SJSA1 (cell line): ENCODE measurements at regions not wholly inside any gene's neighbourhood (a gene's known extent, or its start where the extent isn't known, plus 50 kb on each side); places are given as distances from the start of the nearest gene placed in this dataset.
A peak's percentile ranks its signal among the peaks of the same experiment; 100 is the strongest.

Experiments used
- DNase-seq, 2 experiments: peaks; one replicate each; pipeline ENCODE4 v3.0.0-alpha.2; 2015 to 2020; ENCODE audit warnings: low spot score in 2 of 2, low read depth in 1 of 2
- H3K27ac ChIP-seq: fragments of 250-450 bp; sonication (Bioruptor Pico); 2 replicates; pipeline ENCODE4 v1.5.1; 2020; ENCODE audit warnings: mild to moderate bottlenecking, moderate library complexity
- H3K27me3 ChIP-seq: fragments of 250-450 bp; sonication (Bioruptor Pico); replicated peaks from 2 replicates; pipeline ENCODE4 v1.5.1; 2020; ENCODE audit warnings: mild to moderate bottlenecking, moderate library complexity
- H3K36me3 ChIP-seq: fragments of 250-450 bp; sonication (Bioruptor Pico); 2 replicates; pipeline ENCODE4 v1.5.1; 2020; ENCODE audit warnings: mild to moderate bottlenecking
- H3K4me1 ChIP-seq: fragments of 250-450 bp; sonication (Bioruptor Pico); replicated peaks from 2 replicates; pipeline ENCODE4 v1.6.1; 2021; ENCODE audit warnings: mild to moderate bottlenecking
- H3K4me3 ChIP-seq: fragments of 250-450 bp; sonication (Bioruptor Pico); 2 replicates; pipeline ENCODE4 v1.5.1; 2020; ENCODE audit warnings: mild to moderate bottlenecking
- H3K9me3 ChIP-seq: fragments of 250-450 bp; sonication (Bioruptor Pico); replicated peaks from 2 replicates; pipeline ENCODE4 v1.5.1; 2020; ENCODE audit warnings: mild to moderate bottlenecking

- no peak for DNase-seq
- Histone ChIP-seq H3K4me1 (no peaks in the 10 kb centered on the region), H3K27ac (no peak overlapping the region), H3K9me3 (no peaks in the 10 kb centered on the region), H3K36me3 (no peaks in the 10 kb centered on the region), H3K27me3 (no peaks in the 10 kb centered on the region), H3K4me3 (no peak overlapping the region)
Measured at GRCh38 chr2:59041139-59041538, 800.0 kb upstream of the FANCL start.

GRCh38 chr2:59034837-59035236, 793.7 kb upstream of the FANCL start:
- H3K9me3 ChIP-seq, result no peaks in the 10 kb centered on the region
- no peaks in the 10 kb centered on the region for H3K4me1 ChIP-seq
- no peak overlapping the region for H3K27ac ChIP-seq
- H3K4me3 ChIP-seq, result no peak overlapping the region
- DNase-seq, result no peak
- no peaks in the 10 kb centered on the region for H3K36me3 ChIP-seq
- H3K27me3 ChIP-seq, result no peaks in the 10 kb centered on the region

DNA sequence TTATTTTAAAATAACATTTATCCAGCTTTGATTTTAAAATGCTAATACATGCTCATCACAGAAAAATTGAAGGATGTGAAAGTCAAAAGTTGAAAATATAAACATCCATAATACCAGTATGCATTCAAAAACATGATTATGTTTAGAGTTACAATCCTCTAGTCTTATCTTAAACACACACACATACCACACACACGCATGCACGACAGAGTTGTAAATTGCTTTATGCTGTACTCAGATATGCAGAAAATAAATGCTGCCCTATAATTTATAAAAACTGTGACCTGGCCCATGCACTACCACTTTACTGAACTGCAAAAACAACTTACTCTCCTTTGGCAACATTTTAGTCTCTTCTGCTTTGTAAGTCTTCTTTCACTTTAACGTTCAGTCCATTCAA, 793.0 kb upstream of the FANCL start:
- no peak overlapping the region for H3K4me3 ChIP-seq
- no peak overlapping the region for H3K27ac ChIP-seq
- no peak for DNase-seq
- no peaks in the 10 kb centered on the region for H3K27me3 ChIP-seq
- no peaks in the 10 kb centered on the region for H3K4me1 ChIP-seq
- H3K36me3 ChIP-seq, result no peaks in the 10 kb centered on the region
- no peaks in the 10 kb centered on the region for H3K9me3 ChIP-seq

- Histone ChIP-seq H3K27ac (no peak overlapping the region), H3K27me3 (0 out of 2 replicates have a peak, but pooled peaks cover 2% of the 10 kb centered on the region), H3K9me3 (no peaks in the 10 kb centered on the region), H3K4me1 (no peaks in the 10 kb centered on the region), H3K36me3 (no peaks in the 10 kb centered on the region), H3K4me3 (no peak overlapping the region)
- no peak for DNase-seq
Measured at GRCh38 chr2:59033661-59034060, 792.5 kb upstream of the FANCL start.

DNA sequence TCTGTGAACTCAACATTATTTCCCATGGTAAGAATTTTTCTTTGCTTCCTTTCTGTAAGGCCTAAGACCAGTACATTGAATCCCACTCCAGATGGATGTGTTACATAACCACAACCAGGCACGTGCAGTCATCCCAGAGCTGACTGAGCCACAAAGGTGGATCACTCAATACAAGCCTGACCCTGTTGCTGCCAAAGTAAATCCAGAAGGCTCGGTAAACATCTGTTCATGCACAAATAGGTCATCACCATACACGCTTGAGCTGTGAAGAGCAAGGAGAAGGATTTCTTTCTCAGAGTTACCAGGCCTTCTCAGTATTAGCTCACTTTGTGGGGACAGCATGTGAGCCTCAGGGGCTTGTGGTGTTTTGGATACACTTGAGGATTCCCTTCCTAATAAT, 791.4 kb upstream of the FANCL start:
- no peak overlapping the region for H3K4me3 ChIP-seq
- H3K36me3 ChIP-seq, result no peaks in the 10 kb centered on the region
- DNase-seq, result no peak
- no peaks in the 10 kb centered on the region for H3K9me3 ChIP-seq
- 0 out of 2 replicates have a peak, but pooled peaks cover 4% of the 10 kb centered on the region for H3K27me3 ChIP-seq
- no peaks in the 10 kb centered on the region for H3K4me1 ChIP-seq
- H3K27ac ChIP-seq, result no peak overlapping the region

GRCh38 chr2:59029058-59029457, 787.9 kb upstream of the FANCL start:
- Histone ChIP-seq H3K4me1 (no peaks in the 10 kb centered on the region), H3K9me3 (no peaks in the 10 kb centered on the region), H3K27me3 (peaks cover 4% of the 10 kb centered on the region; the same call in 1 of the 2 replicates), H3K36me3 (no peaks in the 10 kb centered on the region), H3K4me3 (no peak overlapping the region), H3K27ac (no peak overlapping the region)
- DNase-seq, result no peak

GRCh38 chr2:59027320-59027719, 786.2 kb upstream of the FANCL start:
- H3K36me3 ChIP-seq, result no peaks in the 10 kb centered on the region
- no peak overlapping the region for H3K27ac ChIP-seq
- H3K27me3 ChIP-seq, result peaks cover 4% of the 10 kb centered on the region; the same call in 1 of the 2 replicates
- no peak overlapping the region for H3K4me3 ChIP-seq
- no peak for DNase-seq
- H3K4me1 ChIP-seq, result no peaks in the 10 kb centered on the region
- no peaks in the 10 kb centered on the region for H3K9me3 ChIP-seq

DNA sequence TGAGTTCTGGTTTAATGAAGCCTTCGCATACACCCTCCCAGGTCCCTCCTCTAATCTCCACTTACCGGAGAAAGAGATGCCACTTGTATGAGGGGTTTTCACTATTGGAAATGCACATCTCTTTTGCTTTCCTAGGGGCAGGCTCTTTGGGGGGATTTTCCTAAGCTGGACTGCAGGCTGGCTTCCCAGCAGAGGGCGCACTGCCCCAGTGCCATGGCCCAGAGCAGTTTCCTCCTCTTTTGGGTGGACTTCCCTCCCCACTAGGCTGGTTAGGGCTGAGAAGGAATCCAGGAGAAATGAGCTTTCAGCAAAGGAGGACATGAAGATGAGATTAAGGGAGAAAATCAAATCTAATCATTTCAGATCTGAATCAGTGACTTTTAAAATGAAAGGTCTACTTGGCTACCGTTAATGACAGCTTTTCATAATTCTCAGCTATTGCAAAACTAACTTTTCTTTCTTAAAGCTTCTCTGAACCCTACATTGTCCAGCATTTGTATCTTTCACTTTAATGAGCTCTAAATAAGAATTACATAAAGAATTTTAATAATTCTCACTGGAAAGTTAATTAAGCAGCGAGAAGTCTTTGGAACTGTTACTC, 784.1 kb upstream of the FANCL start:
- Histone ChIP-seq H3K4me1 (no peaks in the 10 kb centered on the region), H3K9me3 (no peaks in the 10 kb centered on the region)
- DNase-seq, result peak; percentile 21 to 43

GRCh38 chr2:59021786-59022185, 780.7 kb upstream of the FANCL start:
- Histone ChIP-seq H3K27ac (no peak overlapping the region), H3K4me1 (no peaks in the 10 kb centered on the region), H3K9me3 (no peaks in the 10 kb centered on the region), H3K4me3 (no peak overlapping the region), H3K27me3 (no peaks in the 10 kb centered on the region; the same call in 1 of the 2 replicates), H3K36me3 (no peaks in the 10 kb centered on the region)
- DNase-seq, result no peak

More for the DNA sequence above, 784.1 kb upstream of the FANCL start:
- peaks cover 4% of the 10 kb centered on the region; the same call in 1 of the 2 replicates for H3K27me3 ChIP-seq
- H3K27ac ChIP-seq, result no peak overlapping the region
- H3K36me3 ChIP-seq, result no peaks in the 10 kb centered on the region
- no peak overlapping the region for H3K4me3 ChIP-seq

DNA sequence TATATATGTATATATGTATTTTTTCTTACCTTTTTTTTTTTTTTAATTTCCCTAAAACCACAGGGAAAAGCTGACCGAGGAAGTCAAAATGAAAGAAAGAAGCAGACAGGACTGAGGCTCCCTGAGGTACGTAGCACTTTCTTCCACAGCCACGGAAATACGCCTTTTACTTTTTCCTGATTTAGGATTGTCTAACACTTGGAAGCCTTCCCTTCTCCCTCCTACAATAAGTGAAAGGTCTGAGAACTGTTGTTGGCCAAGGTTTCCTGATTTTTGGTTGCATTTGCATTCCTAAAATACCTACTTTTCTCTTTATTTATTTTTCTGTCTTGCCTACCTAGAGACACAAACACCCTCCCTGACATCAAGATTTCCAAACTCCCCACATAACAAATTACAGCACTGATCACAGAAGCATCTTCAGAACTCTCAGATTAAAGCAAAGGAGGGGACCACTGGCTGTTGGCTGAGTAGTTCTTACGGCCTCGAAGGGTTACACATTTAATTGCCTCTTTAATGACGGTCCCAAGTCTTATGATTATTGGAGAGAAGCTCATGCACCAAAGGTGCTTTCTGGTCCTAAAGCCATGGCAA, 778.5 kb upstream of the FANCL start:
- DNase-seq, result no peak
- Histone ChIP-seq H3K4me3 (no peak overlapping the region), H3K27me3 (no peaks in the 10 kb centered on the region; the same call in 1 of the 2 replicates), H3K27ac (no peak overlapping the region), H3K4me1 (no peaks in the 10 kb centered on the region), H3K36me3 (no peaks in the 10 kb centered on the region), H3K9me3 (no peaks in the 10 kb centered on the region)

GRCh38 chr2:59018737-59019136, 777.6 kb upstream of the FANCL start:
- Histone ChIP-seq H3K9me3 (no peaks in the 10 kb centered on the region), H3K4me3 (no peak overlapping the region), H3K27me3 (no peaks in the 10 kb centered on the region), H3K4me1 (no peaks in the 10 kb centered on the region), H3K36me3 (no peaks in the 10 kb centered on the region), H3K27ac (no peak overlapping the region)
- DNase-seq, result no peak

DNA sequence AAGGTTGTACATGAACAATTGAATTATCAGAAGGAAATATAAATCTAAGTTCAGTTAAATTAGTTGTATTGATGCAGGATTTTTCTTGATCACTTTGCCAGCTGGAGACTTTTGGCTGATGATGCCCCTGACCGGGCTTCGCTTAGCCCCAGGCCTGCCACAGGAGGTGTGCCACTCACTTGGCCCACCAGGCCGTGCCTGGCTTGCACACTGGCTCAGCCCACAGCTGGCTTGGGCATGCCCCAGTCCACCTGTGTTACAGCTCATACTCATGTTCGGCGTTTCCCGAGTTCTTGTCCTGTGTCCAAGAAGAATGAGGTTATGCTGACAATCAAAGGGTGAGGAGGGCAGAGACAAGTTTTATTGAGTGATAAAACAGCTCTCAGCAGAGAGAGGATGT, 773.9 kb upstream of the FANCL start:
- H3K4me3 ChIP-seq, result no peak overlapping the region
- no peaks in the 10 kb centered on the region for H3K9me3 ChIP-seq
- no peaks in the 10 kb centered on the region for H3K4me1 ChIP-seq
- no peak for DNase-seq
- H3K27me3 ChIP-seq, result no peaks in the 10 kb centered on the region; the same call in 1 of the 2 replicates
- no peak overlapping the region for H3K27ac ChIP-seq
- H3K36me3 ChIP-seq, result no peaks in the 10 kb centered on the region

DNA sequence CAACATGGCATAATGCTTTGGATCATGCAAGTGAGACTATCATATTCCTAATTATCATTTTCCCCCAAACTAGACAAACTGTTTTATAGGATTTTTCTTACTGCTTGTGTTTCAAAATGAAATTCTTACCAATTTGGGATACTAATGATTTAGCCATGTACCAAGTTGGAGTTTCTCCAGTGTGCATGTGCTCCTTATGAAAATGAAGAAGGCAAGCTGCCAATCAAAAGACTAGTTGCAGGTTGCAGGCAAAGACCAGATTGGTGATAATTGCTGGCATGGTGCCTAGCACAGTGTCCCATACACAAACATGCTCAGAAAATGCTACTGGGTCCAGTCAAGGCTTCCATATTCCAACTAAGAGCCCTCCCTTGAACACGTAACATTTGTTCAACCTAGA, 771.8 kb upstream of the FANCL start:
- Histone ChIP-seq H3K36me3 (no peaks in the 10 kb centered on the region), H3K9me3 (no peaks in the 10 kb centered on the region), H3K4me1 (no peaks in the 10 kb centered on the region), H3K27ac (no peak overlapping the region), H3K4me3 (no peak overlapping the region), H3K27me3 (no peaks in the 10 kb centered on the region; the same call in 1 of the 2 replicates)
- DNase-seq, result no peak

DNA sequence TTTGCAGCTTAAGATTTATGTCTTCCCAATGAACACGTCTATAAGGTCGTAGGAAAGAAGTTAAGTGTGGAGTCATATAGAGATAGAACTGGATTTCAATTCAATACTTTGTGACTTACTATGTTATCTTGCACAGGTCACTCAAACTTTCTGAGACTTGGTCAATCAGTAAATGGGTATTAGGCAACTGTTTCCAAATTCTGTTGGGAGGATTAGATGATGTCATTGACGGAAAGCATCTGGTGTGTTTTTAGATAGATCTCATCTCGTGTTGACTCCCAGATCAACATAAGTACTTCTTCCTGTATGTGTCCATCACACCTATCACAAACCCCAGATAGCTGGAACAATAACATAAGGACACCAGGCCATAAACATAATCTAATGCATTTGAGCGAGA, 771.1 kb upstream of the FANCL start:
- Histone ChIP-seq H3K36me3 (no peaks in the 10 kb centered on the region), H3K4me3 (no peak overlapping the region), H3K27me3 (no peaks in the 10 kb centered on the region; the same call in 1 of the 2 replicates), H3K9me3 (no peaks in the 10 kb centered on the region), H3K27ac (no peak overlapping the region), H3K4me1 (no peaks in the 10 kb centered on the region)
- no peak for DNase-seq
